A549 (cell line): ENCODE measurements at regions not wholly inside any gene's neighbourhood (a gene's known extent, or its start where the extent isn't known, plus 50 kb on each side); places are given as distances from the start of the nearest gene placed in this dataset.

Experiments used
- ATAC-seq, 2 experiments: fragments of 200-7000 bp in 1 of 2; fragments of >200 bp in 1 of 2; cut with Nextera tagmentation in 1 of 2; cut with Tn5 transposase in 1 of 2; 3 replicates each; pipeline versions ENCODE4 v1.8.0 to v1.9.1; 2018 to 2020; ENCODE audit warnings: mild to moderate bottlenecking in 1 of 2, moderate library complexity in 1 of 2
- CTCF ChIA-PET: fragments of 300-600 bp; sonication (Branson Sonifier 250); formaldehyde crosslinking; extraction: SDS; loops from one replicate; lab custom pipeline; 2021; ENCODE audit warnings: antibody characterized with exemption, inconsistent platforms; lab: Yijun Ruan, JAX
- POLR2A ChIA-PET: fragments of 350-600 bp; formaldehyde crosslinking; extraction: SDS; loops from one replicate; lab custom pipeline; 2021; ENCODE audit warnings: antibody characterized with exemption, inconsistent platforms; lab: Yijun Ruan, JAX
- DNase-seq, 2 experiments: peaks; one replicate each; pipeline versions ENCODE4 v3.0.0 to v3.0.0-alpha.2; 2011 to 2016; ENCODE audit warnings: low read depth in 1 of 2, low spot score in 1 of 2
- FAIRE-seq: peaks from 2 replicates; lab custom pipeline; 2011; peaks lifted over from hg19 to GRCh38; lab: Jason Lieb, UNC
- H3K27ac ChIP-seq, 2 experiments: fragments of >200 bp; sonication (Bioruptor Twin); formaldehyde crosslinking; 3 replicates each; pipeline ENCODE4 v1.5.1; 2016 to 2017
- H3K4me1 ChIP-seq: fragments of >200 bp; sonication (Bioruptor Twin); formaldehyde crosslinking; 3 replicates; pipeline ENCODE4 v1.6.1; 2016
- H3K4me2 ChIP-seq: fragments of >200 bp; sonication (Bioruptor Twin); formaldehyde crosslinking; 3 replicates; pipeline ENCODE4 v1.6.1; 2016
- H3K4me3 ChIP-seq: fragments of >200 bp; sonication (Bioruptor Twin); formaldehyde crosslinking; 3 replicates; pipeline ENCODE4 v1.5.1; 2016
- H3K9me3 ChIP-seq: fragments of >200 bp; sonication (Bioruptor Twin); formaldehyde crosslinking; 3 replicates; pipeline ENCODE4 v1.6.1; 2016
- ATOH8 ChIP-seq: fragments of 250-450 bp; sonication (Bioruptor Pico); IDR thresholded peaks from 2 replicates; pipeline ENCODE4 v1.5.0; 2020; ENCODE audit warnings: low read depth, mild to moderate bottlenecking, moderate library complexity
- BCL3 ChIP-seq: fragments of >200 bp; sonication (Bioruptor Twin); formaldehyde crosslinking; IDR thresholded peaks from 3 replicates; pipeline ENCODE4 v1.6.1; 2016
- BHLHE40 ChIP-seq: IDR thresholded peaks from 2 replicates; pipeline ENCODE4 v1.6.1; 2012; ENCODE audit warnings: low read depth, low read length, inconsistent platforms
- CBX2 ChIP-seq: fragments of 200-600 bp; sonication (generic); IDR thresholded peaks from 2 replicates; pipeline ENCODE4 v1.6.1; 2016; ENCODE audit warnings: low read depth, mild to moderate bottlenecking, borderline replicate concordance
- CEBPB ChIP-seq, 2 experiments: fragments of >200 bp in 1 of 2; sonication (Bioruptor Twin) in 1 of 2; formaldehyde crosslinking in 1 of 2; IDR thresholded peaks; 2 replicates each; pipeline ENCODE4 v1.6.1; 2012 to 2016
- CHD2 ChIP-seq: fragments of 150-350 bp; IDR thresholded peaks from 2 replicates; pipeline ENCODE4 v1.6.1; 2014; ENCODE audit warnings: low read length; ENCODE audit not compliant: partially characterized antibody
- E2F6 ChIP-seq: IDR thresholded peaks from 2 replicates; pipeline ENCODE4 v1.6.1; 2012; ENCODE audit warnings: low read depth, borderline replicate concordance
- EHF ChIP-seq: fragments of 250-450 bp; sonication (Bioruptor Pico); IDR thresholded peaks from 2 replicates; pipeline ENCODE4 v1.5.0; 2020; ENCODE audit warnings: mild to moderate bottlenecking
- EHMT2 ChIP-seq: fragments of 200-600 bp; sonication (generic); IDR thresholded peaks from 2 replicates; pipeline ENCODE4 v1.6.1; 2016; ENCODE audit warnings: antibody characterized with exemption, low read depth, mild to moderate bottlenecking, moderate library complexity
- HEYL ChIP-seq: fragments of 250-450 bp; sonication (Bioruptor Pico); IDR thresholded peaks from 2 replicates; pipeline ENCODE4 v1.8.0; 2021; ENCODE audit warnings: mild to moderate bottlenecking, moderate library complexity
- HOXA7 ChIP-seq: fragments of 250-450 bp; sonication (Bioruptor Pico); IDR thresholded peaks from 2 replicates; pipeline ENCODE4 v1.5.0; 2020; ENCODE audit warnings: mild to moderate bottlenecking, moderate library complexity
- JUNB ChIP-seq: fragments of >200 bp; sonication (Bioruptor Twin); formaldehyde crosslinking; IDR thresholded peaks from 2 replicates; pipeline ENCODE4 v1.6.1; 2016
- KDM5A ChIP-seq: fragments of 200-600 bp; sonication (generic); IDR thresholded peaks from 2 replicates; pipeline ENCODE4 v1.6.1; 2016; ENCODE audit warnings: antibody characterized with exemption, mild to moderate bottlenecking
- NFE2L2 ChIP-seq: fragments of 150-350 bp; conservative IDR thresholded peaks from 2 replicates; pipeline ENCODE4 v1.6.1; 2014; ENCODE audit warnings: low read length
- NPAS2 ChIP-seq: fragments of 250-450 bp; sonication (Bioruptor Pico); IDR thresholded peaks from 2 replicates; pipeline ENCODE4 v1.8.0; 2022; ENCODE audit warnings: mild to moderate bottlenecking, moderate library complexity, borderline replicate concordance
- NR3C1 ChIP-seq: fragments of >200 bp; sonication (Bioruptor Twin); formaldehyde crosslinking; IDR thresholded peaks from 3 replicates; pipeline ENCODE4 v1.6.1; 2017
- PHF8 ChIP-seq: fragments of 200-600 bp; sonication (generic); IDR thresholded peaks from 2 replicates; pipeline ENCODE4 v1.6.1; 2016; ENCODE audit warnings: low read depth, mild to moderate bottlenecking, antibody characterized with exemption, moderate library complexity, borderline replicate concordance
- POLR2AphosphoS2 ChIP-seq: conservative IDR thresholded peaks from 2 replicates; pipeline ENCODE4 v1.6.1; 2012; ENCODE audit warnings: low read length, improper control_type of control experiment, inconsistent platforms
- RAD21 ChIP-seq, 2 experiments: fragments of >200 bp in 1 of 2; sonication (Bioruptor Twin) in 1 of 2; formaldehyde crosslinking in 1 of 2; IDR thresholded peaks in 1 of 2; conservative IDR thresholded peaks in 1 of 2; 2 replicates in 1 of 2; 3 replicates in 1 of 2; pipeline ENCODE4 v1.6.1; 2012 to 2018; ENCODE audit warnings: inconsistent platforms in 1 of 2
- RARB ChIP-seq: fragments of 250-450 bp; sonication (Bioruptor Pico); IDR thresholded peaks from 2 replicates; pipeline ENCODE4 v1.8.0; 2021; ENCODE audit warnings: mild to moderate bottlenecking, moderate library complexity
- RCOR1 ChIP-seq: fragments of 150-350 bp; IDR thresholded peaks from 2 replicates; pipeline ENCODE4 v1.6.1; 2014; ENCODE audit warnings: antibody characterized with exemption, low read length, low read depth
- REST ChIP-seq: fragments of 200-600 bp; sonication (generic); IDR thresholded peaks from 2 replicates; pipeline ENCODE4 v1.6.1; 2016; ENCODE audit warnings: antibody characterized with exemption, mild to moderate bottlenecking, moderate library complexity
- SMC3 ChIP-seq: fragments of >200 bp; sonication (Bioruptor Twin); formaldehyde crosslinking; IDR thresholded peaks from 3 replicates; pipeline ENCODE4 v1.6.1; 2018; ENCODE audit warnings: inconsistent platforms
- TP53 ChIP-seq: fragments of 250-450 bp; sonication (Bioruptor Pico); IDR thresholded peaks from 2 replicates; pipeline ENCODE4 v1.5.0; 2021; ENCODE audit warnings: mild to moderate bottlenecking, moderate library complexity
- ZSCAN20 ChIP-seq: fragments of 250-450 bp; sonication (Bioruptor Pico); IDR thresholded peaks from 2 replicates; pipeline ENCODE4 v1.8.0; 2022; ENCODE audit warnings: mild to moderate bottlenecking, moderate library complexity
- WGBS: methylation state at CpG from one replicate; pipeline ENCODE4 v1.1.6; 2017; ENCODE audit errors: missing lambda C conversion rate; 5-methylcytosine and 5-hydroxymethylcytosine counted together

- no peak overlapping the region for H3K27ac ChIP-seq
- ChIA-PET CTCF (no interaction called here), POLR2A (no interaction called here)
- ATAC-seq: no peak
- 8% methylated on average over 2 of the region's 2 CpGs for WGBS
- no peaks in the 10 kb centered on the region for H3K4me1 ChIP-seq
- no peak for FAIRE-seq
- no peak overlapping the region for H3K4me3 ChIP-seq
- H3K9me3 ChIP-seq: no peaks in the 10 kb centered on the region
- TF ChIP-seq JUNB: no peak
- no peak for TF ChIP-seq POLR2AphosphoS2
- no peak for TF ChIP-seq BHLHE40
- no peak for TF ChIP-seq NR3C1
- TF ChIP-seq NPAS2 (CRISPR knock-in tag): no peak
- TF ChIP-seq CEBPB (IDR thresholded peaks at IDR 0.05): no peak
- no peak for DNase-seq
- H3K4me2 ChIP-seq: no peak overlapping the region
These were observed 1071.8 kb downstream of the MAT2B start for GRCh38 chr5:164577201-164577600.

GRCh38 chr5:164577742-164578141 is 1072.3 kb downstream of the MAT2B start:
- ChIA-PET POLR2A (no interaction called here), CTCF (no interaction called here)
- Histone ChIP-seq H3K4me1 (no peaks in the 10 kb centered on the region), H3K4me2 (no peak overlapping the region), H3K27ac (no peak overlapping the region), H3K4me3 (no peak overlapping the region), H3K9me3 (no peaks in the 10 kb centered on the region)
- FAIRE-seq: no peak
- no peak for ATAC-seq
- 0% methylated on average over 2 of the region's 2 CpGs for WGBS
- no peak for TF ChIP-seq KDM5A
- DNase-seq: no peak

- Histone ChIP-seq H3K27ac (no peak overlapping the region), H3K4me1 (no peaks in the 10 kb centered on the region), H3K9me3 (no peaks in the 10 kb centered on the region), H3K4me2 (no peak overlapping the region), H3K4me3 (no peak overlapping the region)
- POLR2A ChIA-PET: no interaction called here
- TF ChIP-seq PHF8: no peak
- no peak for TF ChIP-seq EHMT2
- TF ChIP-seq RCOR1: no peak
- no peak for TF ChIP-seq CHD2
- TF ChIP-seq HOXA7: no peak
- no peak for TF ChIP-seq RAD21 (conservative IDR thresholded peaks at IDR 0.05 in 1 of 2, IDR thresholded peaks at IDR 0.05 in 1 of 2)
- TF ChIP-seq BCL3: no peak
- no peak for TF ChIP-seq CBX2
- TF ChIP-seq ZSCAN20: no peak
- ATAC-seq: no peak
- no peak for DNase-seq
- FAIRE-seq: no peak
- 44% methylated on average over 5 of the region's 5 CpGs for WGBS
- CTCF ChIA-PET: no interaction called here
These were observed 1073.0 kb downstream of the MAT2B start for GRCh38 chr5:164578401-164578800.

- no peak for ATAC-seq
- TF ChIP-seq RARB (CRISPR knock-in tag): no peak
- no peak for TF ChIP-seq HEYL (CRISPR knock-in tag)
- no peak for TF ChIP-seq E2F6
- TF ChIP-seq SMC3: no peak
- no peak for TF ChIP-seq CBX2
- no peak for TF ChIP-seq ATOH8 (CRISPR knock-in tag)
- no peak for TF ChIP-seq REST
- no peak for TF ChIP-seq EHF
- TF ChIP-seq NFE2L2: no peak
- TF ChIP-seq TP53 (CRISPR knock-in tag): no peak
- no peak for TF ChIP-seq BCL3
- TF ChIP-seq PHF8: no peak
- TF ChIP-seq RAD21 (conservative IDR thresholded peaks at IDR 0.05 in 1 of 2, IDR thresholded peaks at IDR 0.05 in 1 of 2): no peak
These were observed 1073.5 kb downstream of the MAT2B start for GRCh38 chr5:164578911-164579310.

More at GRCh38 chr5:164578911-164579310, 1073.5 kb downstream of the MAT2B start:
- DNase-seq: no peak
- no peaks in the 10 kb centered on the region for H3K9me3 ChIP-seq
- 6% methylated on average over 2 of the region's 2 CpGs for WGBS
- ChIA-PET CTCF (no interaction called here), POLR2A (no interaction called here)
- no peaks in the 10 kb centered on the region for H3K4me1 ChIP-seq
- no peak for FAIRE-seq
- H3K4me2 ChIP-seq: no peak overlapping the region
- no peak overlapping the region for H3K4me3 ChIP-seq
- H3K27ac ChIP-seq: no peak overlapping the region
